OCI-LY7 (cell line): ENCODE measurements at regions not wholly inside any gene's neighbourhood (a gene's known extent, or its start where the extent isn't known, plus 50 kb on each side); places are given as distances from the start of the nearest gene placed in this dataset.

Source experiments
- BruUV-seq: library from RNA; stranded (reverse); fragments of 400-500 nt; replicated peaks from 2 replicates; lab custom pipeline; 2021; lab: Mats Ljungman, UMichigan
- CTCF ChIA-PET: fragments of 300-600 bp; sonication (Branson Sonifier 250); formaldehyde crosslinking; loops from one replicate; lab custom pipeline; 2022; ENCODE audit warnings: antibody characterized with exemption; ENCODE audit not compliant: unreplicated experiment; lab: Charles Lee
- POLR2A ChIA-PET: fragments of 300-600 bp; sonication (Branson Sonifier 250); formaldehyde crosslinking; loops from one replicate; lab custom pipeline; 2022; ENCODE audit warnings: antibody characterized with exemption; lab: Charles Lee
- DNase-seq: peaks from one replicate; pipeline ENCODE4 v3.0.0-alpha.2; 2015; ENCODE audit warnings: low spot score
- H2AFZ ChIP-seq: fragments of 200-600 bp; sonication (generic), shearing (Covaris generic); 2 replicates; pipeline ENCODE4 v1.6.1; 2014; ENCODE audit warnings: mild to moderate bottlenecking, antibody characterized with exemption, low read length, moderate library complexity
- H3K27ac ChIP-seq: fragments of 200-600 bp; sonication (generic); 2 replicates; pipeline ENCODE4 v1.5.1; 2014; ENCODE audit warnings: mixed run types, low read depth, mild to moderate bottlenecking, moderate library complexity, low read length, inconsistent platforms; ENCODE audit not compliant: poor library complexity, severe bottlenecking
- H3K36me3 ChIP-seq: fragments of 200-600 bp; sonication (generic); 2 replicates; pipeline ENCODE4 v1.6.1; 2014; ENCODE audit warnings: mild to moderate bottlenecking, antibody characterized with exemption, low read length, moderate library complexity, mixed read lengths; ENCODE audit not compliant: insufficient read depth
- H3K4me1 ChIP-seq: fragments of 200-600 bp; sonication (generic); 2 replicates; pipeline ENCODE4 v1.5.1; 2014; ENCODE audit warnings: mild to moderate bottlenecking, low read length; ENCODE audit not compliant: insufficient read depth, poor library complexity, severe bottlenecking
- H3K4me2 ChIP-seq: fragments of 200-600 bp; sonication (generic); 2 replicates; pipeline ENCODE4 v1.6.1; 2014; ENCODE audit warnings: mild to moderate bottlenecking, low read length
- H3K4me3 ChIP-seq: fragments of 200-600 bp; sonication (generic); 2 replicates; pipeline ENCODE4 v1.5.1; 2014; ENCODE audit warnings: mild to moderate bottlenecking, low read depth, low read length; ENCODE audit not compliant: poor library complexity, severe bottlenecking
- H3K79me2 ChIP-seq: fragments of 200-600 bp; sonication (generic); 2 replicates; pipeline ENCODE4 v1.6.1; 2016; ENCODE audit warnings: low read depth, mild to moderate bottlenecking, low read length, moderate library complexity, mixed read lengths; ENCODE audit not compliant: insufficient read depth
- H3K9me2 ChIP-seq: fragments of 200-600 bp; sonication (generic); 2 replicates; pipeline ENCODE4 v1.6.1; 2016; ENCODE audit warnings: mild to moderate bottlenecking, low read length, mixed read lengths; ENCODE audit not compliant: insufficient read depth
- H3K9me3 ChIP-seq: fragments of 200-600 bp; sonication (generic); 2 replicates; pipeline ENCODE4 v1.6.1; 2014; ENCODE audit warnings: mild to moderate bottlenecking, mixed run types, low read length, mixed read lengths
- H4K20me1 ChIP-seq: fragments of 200-600 bp; sonication (generic); 2 replicates; pipeline ENCODE4 v1.6.1; 2014; ENCODE audit warnings: mild to moderate bottlenecking, antibody characterized with exemption, low read length, moderate library complexity, mixed read lengths; ENCODE audit not compliant: insufficient read depth
- EZH2phosphoT487 ChIP-seq: fragments of 200-600 bp; sonication (generic); IDR thresholded peaks from 2 replicates; pipeline ENCODE4 v1.6.1; 2018; ENCODE audit warnings: low read depth, borderline replicate concordance, mild to moderate bottlenecking, mixed run types, antibody characterized with exemption, low read length, moderate library complexity, mixed read lengths
- intact Hi-C: fragments of 100-400 bp; cut with micrococcal nuclease; formaldehyde crosslinking; loops from one replicate; pipeline ENCODE4 v1.10.0; 2022; ENCODE audit not compliant: unreplicated experiment
- TF ChIP-seq, protein P1 (sequence below): fragments of 200-600 bp; sonication (generic); conservative IDR thresholded peaks from 2 replicates; pipeline ENCODE4 v1.5.1; 2014; ENCODE audit warnings: mild to moderate bottlenecking, antibody characterized with exemption, low read length, moderate library complexity, mixed read lengths

DNA sequence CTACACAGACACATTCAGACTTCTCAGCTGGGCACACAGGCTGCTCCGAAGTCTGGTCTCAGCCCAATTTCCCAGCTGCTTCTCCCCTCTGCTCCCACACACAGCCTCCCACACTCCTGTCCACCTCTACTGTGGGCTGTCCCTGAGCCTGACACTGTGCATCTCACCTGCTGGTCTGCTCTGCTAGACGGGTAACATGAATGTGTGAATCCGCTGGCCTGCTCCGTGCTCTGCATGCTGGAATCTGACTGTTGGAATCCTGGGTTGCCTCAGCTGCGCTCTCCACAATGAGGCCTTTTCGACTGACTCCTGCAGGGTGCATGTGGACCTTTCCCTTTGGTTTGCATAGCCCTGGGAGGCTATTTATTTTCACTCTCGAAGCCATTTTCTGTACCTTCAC lies 489.5 kb upstream of the B3GAT1 start:
- DNase-seq: no peak
- CTCF ChIA-PET: no interaction called here
- H3K4me1 ChIP-seq: no peaks in the 10 kb centered on the region
- H3K9me3 ChIP-seq: no peaks in the 10 kb centered on the region
- intact Hi-C loops: no loop called here
- TF ChIP-seq, protein P1, sequence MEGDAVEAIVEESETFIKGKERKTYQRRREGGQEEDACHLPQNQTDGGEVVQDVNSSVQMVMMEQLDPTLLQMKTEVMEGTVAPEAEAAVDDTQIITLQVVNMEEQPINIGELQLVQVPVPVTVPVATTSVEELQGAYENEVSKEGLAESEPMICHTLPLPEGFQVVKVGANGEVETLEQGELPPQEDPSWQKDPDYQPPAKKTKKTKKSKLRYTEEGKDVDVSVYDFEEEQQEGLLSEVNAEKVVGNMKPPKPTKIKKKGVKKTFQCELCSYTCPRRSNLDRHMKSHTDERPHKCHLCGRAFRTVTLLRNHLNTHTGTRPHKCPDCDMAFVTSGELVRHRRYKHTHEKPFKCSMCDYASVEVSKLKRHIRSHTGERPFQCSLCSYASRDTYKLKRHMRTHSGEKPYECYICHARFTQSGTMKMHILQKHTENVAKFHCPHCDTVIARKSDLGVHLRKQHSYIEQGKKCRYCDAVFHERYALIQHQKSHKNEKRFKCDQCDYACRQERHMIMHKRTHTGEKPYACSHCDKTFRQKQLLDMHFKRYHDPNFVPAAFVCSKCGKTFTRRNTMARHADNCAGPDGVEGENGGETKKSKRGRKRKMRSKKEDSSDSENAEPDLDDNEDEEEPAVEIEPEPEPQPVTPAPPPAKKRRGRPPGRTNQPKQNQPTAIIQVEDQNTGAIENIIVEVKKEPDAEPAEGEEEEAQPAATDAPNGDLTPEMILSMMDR: no peak
- H3K36me3 ChIP-seq: no peaks in the 10 kb centered on the region
- no peak overlapping the region for H2AFZ ChIP-seq
- no peaks in the 10 kb centered on the region for H4K20me1 ChIP-seq
- POLR2A ChIA-PET: no interaction called here
- no peaks in the 10 kb centered on the region for H3K79me2 ChIP-seq
- no TSS peak for BruUV-seq
- no peaks in the 10 kb centered on the region for H3K9me2 ChIP-seq
- H3K4me3 ChIP-seq: no peak overlapping the region
- H3K27ac ChIP-seq: no peak overlapping the region
- H3K4me2 ChIP-seq: no peak overlapping the region

DNA sequence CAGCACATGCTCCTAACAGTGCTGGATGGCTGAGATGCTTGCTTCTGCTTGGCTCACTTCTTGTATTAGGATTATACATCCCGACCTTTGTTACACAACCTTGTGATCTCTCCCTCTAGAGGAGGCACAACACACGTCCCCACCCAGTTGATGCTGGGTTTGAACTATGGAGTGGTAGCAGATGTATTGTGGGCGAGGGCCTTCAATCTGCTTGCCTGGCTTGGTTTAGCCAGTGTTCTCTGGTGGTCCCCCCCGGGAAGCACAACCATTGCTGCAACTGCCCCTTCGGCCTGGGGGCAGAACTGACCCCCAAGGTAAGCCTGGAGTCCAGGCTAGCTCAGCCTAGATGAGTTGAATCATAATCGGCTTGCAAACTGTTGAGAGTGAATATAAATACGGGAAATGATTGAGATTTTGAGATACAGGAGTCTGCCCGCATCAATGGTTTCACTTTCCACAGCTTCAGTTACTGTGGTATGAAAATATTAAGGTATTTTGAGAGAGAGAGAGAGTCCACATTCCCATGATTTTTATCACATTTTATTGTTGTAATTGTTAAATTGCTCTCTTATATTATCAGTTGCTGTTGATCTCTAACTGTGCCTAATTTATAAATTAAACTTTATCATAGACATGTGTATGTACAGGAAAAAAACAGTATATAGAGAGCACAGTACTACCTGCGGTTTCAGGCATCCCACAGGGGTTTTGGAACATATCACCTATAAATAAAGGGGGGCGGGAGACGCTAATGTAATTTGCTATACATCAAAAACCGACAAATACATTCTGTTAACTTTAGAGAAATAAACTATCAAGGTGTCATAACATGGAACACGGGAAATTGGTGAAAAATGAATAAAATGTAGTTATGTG lies 482.0 kb upstream of the B3GAT1 start:
- TF ChIP-seq, protein P1: no peak
- TF ChIP-seq EZH2phosphoT487: no peak
- H3K4me2 ChIP-seq: no peak overlapping the region
- H2AFZ ChIP-seq: no peak overlapping the region
- no peaks in the 10 kb centered on the region for H4K20me1 ChIP-seq
- no peaks in the 10 kb centered on the region for H3K36me3 ChIP-seq
- H3K79me2 ChIP-seq: no peaks in the 10 kb centered on the region
- POLR2A ChIA-PET: no interaction called here
- no peaks in the 10 kb centered on the region for H3K9me3 ChIP-seq
- no peaks in the 10 kb centered on the region for H3K4me1 ChIP-seq
- no peak overlapping the region for H3K27ac ChIP-seq
- no peak overlapping the region for H3K4me3 ChIP-seq
- no TSS peak for BruUV-seq
- intact Hi-C loops: no loop called here
- CTCF ChIA-PET: no interaction called here
- no peaks in the 10 kb centered on the region for H3K9me2 ChIP-seq
- DNase-seq: no peak

DNA sequence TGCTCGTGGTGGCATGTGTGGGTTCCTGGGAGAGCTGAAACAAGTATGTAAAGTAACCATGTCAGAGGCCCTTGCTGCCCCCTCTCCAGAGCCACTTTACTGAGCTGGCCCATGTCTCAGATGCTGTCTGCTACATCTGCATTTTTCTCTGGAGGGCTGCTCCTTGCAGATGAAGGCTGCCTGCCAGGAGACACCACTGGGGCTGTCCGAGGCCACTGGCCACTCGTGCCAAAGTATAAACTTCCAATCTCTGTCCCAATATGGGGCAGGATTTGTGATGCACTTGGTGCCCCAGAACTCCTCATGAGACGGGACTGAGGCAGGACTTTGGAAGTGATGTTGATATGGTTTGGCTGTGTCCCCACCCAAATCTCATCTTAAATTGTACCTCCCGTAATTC lies 478.4 kb upstream of the B3GAT1 start:
- no TSS peak for BruUV-seq
- ChIA-PET CTCF (no interaction called here), POLR2A (no interaction called here)
- no peaks in the 10 kb centered on the region for H4K20me1 ChIP-seq
- H3K9me2 ChIP-seq: no peaks in the 10 kb centered on the region
- no peak overlapping the region for H2AFZ ChIP-seq
- DNase-seq: no peak
- intact Hi-C loops: no loop called here
- TF ChIP-seq, protein P1: no peak
- TF ChIP-seq EZH2phosphoT487: no peak
- H3K4me1 ChIP-seq: no peaks in the 10 kb centered on the region
- H3K9me3 ChIP-seq: no peaks in the 10 kb centered on the region
- no peak overlapping the region for H3K4me2 ChIP-seq
- no peak overlapping the region for H3K27ac ChIP-seq
- H3K79me2 ChIP-seq: no peaks in the 10 kb centered on the region
- H3K36me3 ChIP-seq: no peaks in the 10 kb centered on the region
- H3K4me3 ChIP-seq: no peak overlapping the region
